EH (cell line): ENCODE measurements at regions not wholly inside any gene's neighbourhood (a gene's known extent, or its start where the extent isn't known, plus 50 kb on each side); places are given as distances from the start of the nearest gene placed in this dataset.
"Not testable (repeated sequence)": the region's sequence is repeated elsewhere in the genome, so short reads cannot be mapped to it uniquely, and the experiment has no call there.

Source experiments
- DNase-seq: peaks from one replicate; pipeline ENCODE4 v3.0.0-alpha.2; 2015; ENCODE audit warnings: low read depth

DNA sequence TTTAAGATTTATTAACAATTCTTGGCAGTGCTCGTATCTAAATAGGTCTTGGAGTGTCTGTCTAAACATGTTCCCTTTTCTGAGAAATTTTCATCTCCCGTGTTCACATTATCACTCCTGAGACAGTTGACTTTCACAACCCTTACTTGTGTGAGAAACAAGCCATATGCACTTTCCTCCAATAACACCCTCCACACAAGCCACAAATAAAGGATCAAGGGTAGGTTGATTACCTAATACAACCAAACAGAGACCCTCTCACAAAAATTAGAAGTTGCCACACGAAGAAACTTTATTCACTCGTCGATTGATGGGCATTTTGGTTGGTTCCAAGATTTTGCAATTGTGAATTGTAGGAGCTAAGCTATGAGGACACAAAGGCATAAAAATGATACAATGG is 763.9 kb downstream of the TRAM1L1 start:
- no peak for DNase-seq

DNA sequence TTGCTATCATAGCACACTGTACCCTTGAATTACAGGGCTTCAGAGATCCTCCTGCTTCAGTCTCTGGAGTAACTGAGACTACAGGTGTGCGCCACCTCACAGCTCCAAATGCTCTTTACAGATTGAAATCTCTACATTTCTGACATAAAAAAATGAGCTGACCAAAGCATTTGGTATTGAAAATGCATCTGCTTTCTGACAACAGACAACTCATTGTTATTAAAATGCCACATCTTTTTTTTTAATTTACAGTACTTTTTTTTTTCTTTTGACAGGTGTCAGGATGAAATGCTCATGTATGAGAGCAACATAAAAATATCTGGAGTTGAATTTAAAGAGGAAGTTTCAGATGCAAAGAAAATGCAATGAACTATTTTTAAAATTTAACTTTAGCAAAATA is 764.5 kb downstream of the TRAM1L1 start:
- DNase-seq, result no peak

DNA sequence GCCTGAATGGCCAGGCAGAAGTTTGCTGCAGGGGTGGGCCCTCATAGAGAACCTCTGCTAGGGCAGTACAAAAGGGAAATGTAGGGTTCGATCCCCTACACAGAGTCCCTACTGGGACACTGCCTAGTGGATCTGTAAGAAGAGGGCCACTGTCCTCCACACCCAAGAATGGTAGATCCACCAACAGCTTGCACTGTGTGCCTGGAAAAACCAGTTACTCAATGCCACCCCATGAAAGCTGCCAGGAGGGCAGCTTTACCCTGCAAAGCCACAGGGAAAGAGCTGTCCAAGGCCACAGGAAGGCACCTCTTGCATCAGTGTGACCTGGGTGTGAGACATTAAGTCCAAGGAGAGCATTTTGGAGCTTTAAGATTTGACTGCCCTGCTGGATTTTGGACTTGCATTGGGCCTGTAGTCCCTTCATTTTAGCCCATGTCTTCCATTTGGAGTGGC is 781.6 kb downstream of the TRAM1L1 start:
- DNase-seq, result no peak

DNA sequence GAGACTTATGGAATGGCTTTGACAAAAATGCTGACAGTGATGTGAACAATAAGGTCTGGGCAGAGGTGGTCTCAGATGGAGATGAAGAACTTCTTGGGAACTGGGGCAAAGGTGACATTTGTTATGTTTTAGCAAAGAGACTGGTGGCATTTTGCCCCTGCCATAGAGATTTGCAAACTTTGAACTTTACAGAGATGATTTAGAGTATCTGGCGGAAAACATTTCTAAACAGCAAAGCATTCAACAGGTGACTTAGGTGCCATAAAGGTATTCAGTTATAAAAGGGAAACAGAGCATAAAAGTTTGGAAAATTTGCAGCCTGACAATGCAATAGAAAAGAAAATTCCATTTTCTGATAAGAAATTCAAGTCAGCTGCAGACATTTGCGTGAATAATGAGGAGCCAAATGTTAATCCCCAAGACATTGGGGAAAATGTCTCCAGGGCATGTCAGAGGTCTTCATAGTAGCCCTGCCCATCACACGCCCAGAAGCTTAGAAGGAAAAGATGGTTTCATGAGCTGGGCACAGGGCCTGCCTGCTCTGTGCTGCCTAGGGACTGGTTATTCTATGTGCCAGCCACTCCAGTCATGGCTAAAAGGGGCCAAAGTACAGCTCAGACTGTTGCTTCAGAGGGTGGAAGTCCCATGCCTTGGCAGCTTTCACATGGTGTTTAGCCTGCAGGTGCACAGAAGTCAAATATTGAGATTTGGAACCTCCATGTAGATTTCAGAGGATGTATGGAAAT is 782.2 kb downstream of the TRAM1L1 start:
- no peak for DNase-seq

DNA sequence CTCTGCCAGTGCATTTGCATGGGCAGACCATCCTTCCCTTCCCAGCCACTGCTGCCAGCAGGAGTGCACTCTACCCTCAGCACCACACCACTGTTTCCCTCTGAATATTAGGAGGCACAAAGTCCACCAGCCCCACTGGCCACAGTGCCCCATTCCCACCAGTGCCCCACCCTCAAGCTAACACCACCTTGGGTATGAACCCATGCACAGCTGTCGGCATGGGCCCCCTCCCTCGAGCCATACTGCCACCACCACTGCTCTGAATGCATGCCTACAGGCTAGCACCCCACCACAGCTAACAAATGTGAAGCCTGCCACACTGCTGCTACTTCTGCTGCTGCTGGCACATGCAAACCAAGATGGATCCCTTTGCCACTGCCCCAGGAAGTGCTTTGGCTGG is 810.4 kb downstream of the TRAM1L1 start:
- DNase-seq, result no peak

DNA sequence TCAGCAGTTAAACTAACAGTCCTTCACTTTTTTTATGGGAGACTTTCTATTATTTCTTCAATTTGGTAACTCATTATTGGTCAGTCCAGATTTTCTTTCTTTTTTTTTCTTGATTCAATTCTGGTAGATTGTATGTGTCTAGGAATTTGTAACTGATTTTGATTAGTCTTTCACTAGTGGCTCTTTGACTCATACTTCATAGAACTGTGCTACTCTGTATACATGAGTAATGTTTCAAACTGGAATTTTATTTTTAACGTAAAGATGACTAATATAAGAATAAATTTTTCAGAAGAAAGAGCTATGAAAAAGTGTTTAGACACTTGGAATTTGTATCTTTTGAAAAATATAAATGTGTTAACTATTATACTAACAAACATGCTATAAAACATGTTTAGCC is 813.0 kb downstream of the TRAM1L1 start:
- no peak for DNase-seq

DNA sequence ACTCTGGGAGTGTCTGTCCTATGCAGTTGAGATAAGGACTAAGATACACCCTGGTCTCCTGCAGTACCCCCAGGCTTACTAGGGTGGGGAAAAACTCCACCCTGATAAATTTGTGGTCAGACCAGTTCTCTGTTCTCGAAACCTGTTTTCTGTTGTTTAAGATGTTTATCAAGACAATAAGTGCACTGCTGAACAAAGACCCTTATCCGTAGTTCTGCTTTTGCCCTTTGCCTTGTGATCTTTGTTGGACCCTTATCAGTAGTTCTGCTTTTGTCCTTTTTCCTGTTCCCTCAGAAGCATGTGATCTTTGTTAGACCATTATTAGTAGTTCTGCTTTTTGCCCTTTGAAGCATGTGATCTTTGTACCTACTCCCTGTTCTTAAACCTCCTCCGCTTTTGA is 824.4 kb downstream of the TRAM1L1 start:
- not testable (repeated sequence) for DNase-seq

DNA sequence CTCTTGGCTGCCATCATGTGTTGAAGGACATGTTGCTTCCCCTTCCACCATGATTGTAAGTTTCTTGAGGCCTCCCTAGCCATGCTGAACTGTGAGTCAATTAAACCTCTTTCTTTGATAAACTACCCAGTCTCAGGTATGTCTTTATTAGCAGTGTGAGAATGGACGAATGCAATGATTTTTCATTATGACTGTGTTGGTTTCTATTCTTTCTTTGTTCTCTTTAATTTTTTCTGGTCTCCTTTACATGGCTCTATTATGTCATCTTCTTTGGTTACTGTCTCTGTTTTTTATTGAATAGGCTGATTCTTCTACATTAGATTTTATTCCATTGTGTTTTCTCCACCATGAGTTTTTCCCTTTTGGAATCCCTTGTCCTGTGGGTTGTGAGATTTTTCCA is 840.6 kb downstream of the TRAM1L1 start:
- no peak for DNase-seq

DNA sequence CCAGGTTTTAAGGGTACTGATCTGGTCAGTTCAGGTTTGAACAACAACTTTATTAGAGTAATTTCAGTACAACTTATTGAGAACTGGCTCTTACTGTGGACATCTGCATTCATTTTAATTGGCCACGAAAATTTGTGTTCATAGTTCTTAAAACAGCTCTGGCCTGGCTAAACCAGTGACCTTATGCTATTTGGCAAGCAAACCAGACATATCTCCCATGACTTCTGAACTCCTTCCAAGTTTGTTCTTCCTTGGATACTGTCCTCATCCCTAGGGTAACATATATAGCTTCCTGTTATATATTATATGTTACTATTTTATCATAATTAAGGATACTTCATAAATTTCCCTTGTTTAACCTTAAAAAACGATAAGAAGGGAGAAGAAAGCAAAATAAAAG is 841.9 kb downstream of the TRAM1L1 start:
- no peak for DNase-seq

DNA sequence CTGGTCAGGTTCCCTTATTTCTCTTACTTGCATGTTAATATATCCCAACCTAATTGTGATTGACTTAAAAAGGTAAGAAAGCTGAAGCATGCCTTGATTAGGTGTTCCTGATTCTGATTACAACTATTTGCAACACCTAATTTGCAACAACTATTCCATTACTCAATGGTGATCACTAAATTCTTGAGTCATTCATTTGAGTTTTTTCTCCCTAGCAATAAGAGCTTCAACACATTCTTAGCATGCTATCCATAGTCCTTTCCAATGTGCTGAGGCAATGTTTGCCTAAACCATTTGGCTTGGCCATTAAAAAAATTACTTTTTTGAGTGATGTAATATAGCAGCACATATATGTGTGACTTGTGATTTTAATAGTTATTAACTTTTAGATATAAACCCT is 851.4 kb downstream of the TRAM1L1 start:
- no peak for DNase-seq

DNA sequence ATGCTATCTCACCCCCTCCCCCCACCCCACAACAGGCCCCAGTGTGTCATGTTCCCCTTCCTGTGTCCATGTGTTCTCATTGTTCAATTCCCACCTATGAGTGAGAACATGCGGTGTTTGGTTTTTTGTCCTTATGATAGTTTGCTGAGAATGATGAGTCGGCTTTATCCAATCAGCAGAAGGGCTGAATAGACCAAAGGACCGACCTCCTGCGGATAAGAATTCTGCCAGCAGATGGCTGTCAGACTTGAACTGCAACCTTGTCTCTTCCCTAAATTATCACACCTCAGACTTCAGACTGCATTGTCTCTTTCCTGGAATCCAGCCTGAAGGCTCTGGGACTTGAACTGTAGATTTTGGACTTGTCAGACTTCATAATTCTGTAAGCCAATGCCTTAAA is 853.4 kb downstream of the TRAM1L1 start:
- DNase-seq, result not testable (repeated sequence)

DNA sequence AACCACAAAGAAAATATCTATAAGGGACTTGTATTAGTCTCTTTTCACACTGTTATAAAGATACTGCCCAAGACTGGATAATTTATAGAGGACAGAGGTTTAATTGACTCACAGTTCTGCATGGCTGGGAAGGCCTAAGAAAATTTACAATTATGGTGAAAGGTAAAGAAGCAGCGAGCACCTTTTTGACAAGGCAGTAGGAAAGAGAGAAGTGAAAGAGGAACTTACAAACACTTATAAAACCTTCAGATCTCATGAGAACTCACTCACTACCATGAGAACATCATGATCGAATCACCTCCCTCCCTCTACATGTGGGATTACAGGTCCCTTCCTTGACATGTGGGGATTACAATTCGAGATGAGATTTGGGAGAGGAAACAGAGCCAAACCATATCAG is 856.0 kb downstream of the TRAM1L1 start:
- DNase-seq, result no peak

DNA sequence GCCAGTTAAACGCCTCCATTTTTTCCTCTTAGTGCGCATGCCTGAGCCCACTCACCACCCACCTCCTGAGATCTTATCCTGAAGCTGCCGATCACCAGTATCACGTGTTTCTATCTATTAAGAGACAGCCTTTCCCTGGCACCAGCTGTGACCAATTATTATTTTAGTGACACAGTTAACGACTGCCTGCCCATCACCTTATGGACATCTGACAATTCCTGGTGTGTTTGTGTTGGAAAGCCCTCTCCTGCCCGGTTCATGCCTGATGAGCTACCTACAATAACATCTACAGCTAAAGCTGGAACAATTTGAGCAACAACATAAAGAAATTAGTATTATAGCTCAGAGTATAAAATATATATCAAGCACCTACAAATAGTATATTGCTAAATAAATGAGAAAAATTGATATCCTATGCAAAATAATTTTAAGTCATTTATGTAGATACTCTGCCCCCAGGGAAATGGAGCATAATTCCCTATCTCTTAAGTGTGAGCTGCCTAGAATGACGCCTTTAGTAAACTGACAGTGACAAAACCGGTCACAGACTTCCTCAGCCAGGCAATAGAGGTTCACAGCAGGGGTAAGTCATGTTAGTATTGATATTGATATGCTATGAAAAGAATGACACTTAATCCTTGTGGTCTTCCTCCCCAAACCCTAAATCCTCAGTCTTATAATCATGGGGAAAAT is 862.2 kb downstream of the TRAM1L1 start:
- DNase-seq, result no peak

DNA sequence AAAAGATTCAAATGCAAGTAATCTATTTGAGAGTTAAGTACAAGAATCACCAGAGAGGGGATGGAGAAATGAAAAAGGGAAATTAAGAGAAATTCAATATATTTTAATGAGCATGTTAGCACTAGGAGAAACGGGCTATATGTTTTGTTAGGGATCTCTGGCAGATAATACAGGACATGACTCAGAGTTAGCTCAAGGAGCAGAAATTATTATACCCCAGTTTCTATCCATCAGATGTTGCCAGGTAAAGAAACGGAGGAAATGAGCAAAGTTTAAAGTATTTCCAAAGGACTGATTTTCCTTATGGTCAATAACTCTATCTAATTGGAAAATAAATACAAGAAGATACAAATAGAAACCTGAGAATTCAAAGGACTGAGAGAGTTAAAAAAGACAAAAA is 867.6 kb downstream of the TRAM1L1 start:
- no peak for DNase-seq

DNA sequence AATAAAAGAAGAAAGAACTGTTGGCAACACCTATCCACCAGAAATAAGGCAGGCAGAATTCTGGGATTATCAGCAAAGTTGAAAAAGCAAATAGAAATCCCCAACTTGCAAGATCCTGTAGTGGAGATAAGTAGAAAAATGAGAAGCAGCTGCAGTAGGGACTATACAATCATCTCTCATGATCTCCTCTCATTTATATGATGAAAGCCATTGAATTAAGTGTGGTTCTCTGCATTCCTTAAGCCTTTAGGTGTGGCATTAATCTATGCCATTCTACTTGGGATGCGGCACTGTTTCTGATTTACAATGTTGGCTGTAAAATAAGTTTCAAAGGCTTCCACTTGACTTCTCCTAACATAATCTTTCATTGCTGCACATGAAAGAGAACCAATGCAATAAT is 869.8 kb downstream of the TRAM1L1 start:
- no peak for DNase-seq

DNA sequence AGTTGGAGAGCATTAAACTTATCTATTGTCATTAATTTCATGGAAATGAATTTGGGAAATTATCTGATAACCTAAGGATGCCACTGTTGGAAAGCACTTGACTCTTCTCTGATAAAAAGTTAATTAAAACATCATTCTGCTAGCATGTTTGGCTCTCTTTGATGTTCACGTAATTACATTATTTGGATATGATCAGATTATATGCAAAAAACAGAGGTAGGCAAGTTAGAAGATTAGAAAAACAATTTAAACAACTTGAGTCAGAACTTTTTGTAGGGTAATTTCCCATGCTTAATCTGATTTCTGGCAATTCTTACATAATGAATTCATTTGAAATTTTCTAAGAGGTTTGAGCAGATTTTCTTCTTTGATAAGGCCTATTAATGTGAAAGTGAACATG is 882.9 kb downstream of the TRAM1L1 start:
- DNase-seq, result no peak

DNA sequence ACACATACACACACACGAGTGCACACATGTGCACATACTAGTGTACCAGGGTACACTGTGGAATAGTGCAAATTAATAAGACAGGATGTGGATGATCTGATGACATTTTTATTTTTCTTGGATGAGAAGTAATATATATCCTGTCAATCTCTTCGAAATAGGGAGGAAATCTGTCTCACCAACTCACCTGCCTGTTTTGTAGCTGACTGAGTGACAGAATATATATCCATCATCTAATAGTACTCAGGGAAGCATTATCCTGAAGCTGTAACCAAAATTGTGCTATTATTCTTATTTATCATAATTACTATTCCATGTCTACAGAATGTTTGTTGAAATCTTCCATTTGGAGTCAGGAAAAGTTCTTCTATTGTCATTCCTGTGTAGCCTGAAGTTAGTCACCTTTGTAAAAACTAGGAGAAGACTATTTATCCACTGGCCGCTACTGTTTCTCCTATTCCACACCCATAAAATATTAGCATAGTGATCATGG is 888.0 kb downstream of the TRAM1L1 start:
- DNase-seq, result no peak

DNA sequence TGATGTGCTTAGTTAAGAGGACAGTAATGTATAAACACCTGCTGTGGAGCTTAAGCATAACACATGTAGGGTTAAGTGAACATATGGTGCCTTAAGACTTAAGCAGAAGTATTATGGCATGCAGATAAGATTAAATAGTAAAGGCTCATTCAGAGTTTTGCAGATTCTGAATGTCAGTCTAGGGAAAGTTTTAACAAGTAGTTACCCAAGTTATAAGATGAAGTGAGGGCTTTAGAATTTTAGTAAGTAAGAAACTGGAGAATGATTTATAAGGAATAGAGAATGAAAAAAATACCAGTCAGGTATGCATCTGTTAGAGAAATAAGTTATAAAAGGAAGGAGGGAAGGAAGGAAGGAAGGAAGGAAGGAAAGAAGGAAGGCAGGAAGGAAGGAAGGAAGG is 902.1 kb downstream of the TRAM1L1 start:
- DNase-seq, result no peak

DNA sequence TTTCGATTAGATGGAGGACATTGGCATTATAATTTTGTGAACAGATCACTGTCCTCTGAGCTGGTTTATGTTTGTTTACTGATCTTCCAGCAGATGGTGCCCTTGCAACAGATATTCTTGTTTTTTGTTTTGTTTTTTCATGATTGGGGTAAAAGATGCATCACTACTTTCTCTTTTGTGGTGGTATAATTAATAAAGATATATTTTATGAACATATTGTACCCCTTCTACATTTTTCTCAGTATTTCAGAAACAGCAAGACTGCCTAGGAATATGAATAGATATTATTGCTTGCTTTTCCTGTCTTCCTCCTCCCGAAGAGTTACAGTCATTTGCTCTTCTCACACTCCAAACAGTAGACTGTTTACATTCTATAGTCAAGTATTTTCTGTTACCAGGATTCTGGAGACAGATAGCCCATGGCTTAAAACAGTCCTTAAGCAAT is 905.2 kb downstream of the TRAM1L1 start:
- no peak for DNase-seq

DNA sequence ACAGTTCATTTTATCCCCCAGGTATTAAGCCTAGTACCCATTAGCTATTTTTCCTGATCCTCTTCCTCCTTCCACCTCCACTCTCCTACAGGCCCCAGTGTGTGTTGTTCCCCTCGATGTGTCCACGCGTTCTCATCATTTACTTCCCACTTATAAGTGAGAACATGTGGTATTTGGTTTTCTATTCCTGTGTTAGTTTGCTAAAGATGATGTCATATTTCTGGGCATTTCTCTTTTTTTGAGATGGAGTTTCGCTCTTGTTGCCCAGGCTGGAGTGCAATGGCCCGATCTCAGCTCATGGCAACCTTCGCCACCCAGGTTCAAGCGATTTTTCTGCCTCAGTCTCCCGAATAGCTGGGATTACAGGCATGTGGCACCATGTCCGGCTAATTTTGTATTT is 934.0 kb downstream of the TRAM1L1 start:
- DNase-seq, result not testable (repeated sequence)

DNA sequence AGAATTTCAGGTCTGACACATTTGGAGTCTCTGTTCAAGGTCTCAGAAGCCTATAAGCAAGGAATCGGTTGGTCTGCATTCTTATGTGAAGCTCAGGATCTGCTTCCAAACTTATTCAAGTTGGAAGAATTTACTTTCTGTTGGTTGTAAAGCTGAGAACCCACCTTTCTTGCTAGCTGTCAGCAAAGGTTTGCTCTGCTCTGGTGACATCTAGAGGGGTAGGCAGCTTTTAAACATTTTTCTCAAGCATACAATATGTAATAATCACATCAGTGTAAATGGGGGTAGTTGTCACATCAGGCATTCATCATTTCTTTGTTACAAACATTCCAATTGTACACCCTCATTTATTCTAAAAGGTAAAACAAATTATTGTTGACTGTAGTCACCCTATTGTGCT is 935.2 kb downstream of the TRAM1L1 start:
- DNase-seq, result no peak

DNA sequence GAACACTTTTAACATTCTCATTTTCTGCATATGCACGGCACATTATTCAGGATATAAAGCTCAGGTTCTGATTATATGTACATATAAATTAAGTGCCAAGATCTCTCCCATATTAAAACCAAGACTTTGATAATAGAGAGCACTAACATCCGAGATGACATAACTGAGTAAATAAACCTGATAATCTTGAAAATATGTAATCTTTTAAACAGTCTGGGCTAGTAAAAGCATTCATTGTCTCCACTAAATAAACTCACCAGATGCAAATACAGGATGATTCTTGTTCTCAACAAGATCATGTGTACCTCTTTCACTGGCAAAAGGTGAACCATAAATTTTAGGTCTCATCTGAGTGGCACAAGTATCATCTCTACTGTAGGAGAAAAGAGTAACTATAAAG is 942.2 kb downstream of the TRAM1L1 start:
- no peak for DNase-seq

DNA sequence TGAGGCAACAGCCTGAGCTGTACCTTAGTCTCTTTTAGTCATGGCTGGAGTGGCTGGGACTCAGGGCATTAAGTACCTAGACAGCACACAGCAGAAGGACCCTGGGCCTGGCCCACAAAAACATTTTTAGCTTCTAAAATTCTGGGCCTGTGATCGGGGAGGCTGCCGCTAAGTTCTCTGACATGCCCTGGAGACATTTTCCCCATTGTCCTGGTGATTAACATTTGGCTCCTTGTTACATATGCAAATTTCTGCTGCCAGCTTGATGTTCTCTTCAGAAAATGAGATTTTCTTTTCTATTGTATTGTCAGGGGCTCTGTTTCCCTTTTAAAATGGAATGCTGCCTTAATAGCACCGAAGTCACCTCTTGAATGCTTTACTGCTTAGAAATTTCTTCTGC is 952.4 kb downstream of the TRAM1L1 start:
- DNase-seq, result no peak

DNA sequence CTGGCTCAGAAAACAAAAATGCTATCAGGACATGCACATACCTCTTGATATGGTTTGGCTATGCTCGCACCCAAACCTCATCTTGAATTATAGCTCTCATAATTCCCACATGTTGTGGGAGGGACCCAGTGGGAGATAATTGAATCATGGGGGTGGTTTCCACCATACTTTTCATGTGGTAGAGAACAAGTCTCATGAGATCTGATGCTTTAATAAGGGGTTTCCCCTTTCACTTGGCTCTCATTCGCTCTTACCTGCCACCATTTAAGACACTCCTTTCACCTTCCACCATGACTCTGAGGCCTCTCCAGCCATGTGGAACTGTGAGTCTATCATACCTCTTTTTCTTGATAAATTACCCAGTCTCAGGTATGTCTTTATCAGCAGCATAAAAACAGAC is 958.6 kb downstream of the TRAM1L1 start:
- no peak for DNase-seq
